Epithelial cell of prostate (primary cell): ENCODE measurements at regions not wholly inside any gene's neighbourhood (a gene's known extent, or its start where the extent isn't known, plus 50 kb on each side); places are given as distances from the start of the nearest gene placed in this dataset.
"Not testable (repeated sequence)": the region's sequence is repeated elsewhere in the genome, so short reads cannot be mapped to it uniquely, and the experiment has no call there.

Experiments used
- DNase-seq: peaks from one replicate; pipeline ENCODE4 v3.0.0-alpha.2; 2011; ENCODE audit warnings: low read depth, low spot score
- H3K27ac ChIP-seq: fragments of 450-650 bp; 2 replicates; pipeline ENCODE4 v1.5.1; 2017; ENCODE audit warnings: mild to moderate bottlenecking

DNA sequence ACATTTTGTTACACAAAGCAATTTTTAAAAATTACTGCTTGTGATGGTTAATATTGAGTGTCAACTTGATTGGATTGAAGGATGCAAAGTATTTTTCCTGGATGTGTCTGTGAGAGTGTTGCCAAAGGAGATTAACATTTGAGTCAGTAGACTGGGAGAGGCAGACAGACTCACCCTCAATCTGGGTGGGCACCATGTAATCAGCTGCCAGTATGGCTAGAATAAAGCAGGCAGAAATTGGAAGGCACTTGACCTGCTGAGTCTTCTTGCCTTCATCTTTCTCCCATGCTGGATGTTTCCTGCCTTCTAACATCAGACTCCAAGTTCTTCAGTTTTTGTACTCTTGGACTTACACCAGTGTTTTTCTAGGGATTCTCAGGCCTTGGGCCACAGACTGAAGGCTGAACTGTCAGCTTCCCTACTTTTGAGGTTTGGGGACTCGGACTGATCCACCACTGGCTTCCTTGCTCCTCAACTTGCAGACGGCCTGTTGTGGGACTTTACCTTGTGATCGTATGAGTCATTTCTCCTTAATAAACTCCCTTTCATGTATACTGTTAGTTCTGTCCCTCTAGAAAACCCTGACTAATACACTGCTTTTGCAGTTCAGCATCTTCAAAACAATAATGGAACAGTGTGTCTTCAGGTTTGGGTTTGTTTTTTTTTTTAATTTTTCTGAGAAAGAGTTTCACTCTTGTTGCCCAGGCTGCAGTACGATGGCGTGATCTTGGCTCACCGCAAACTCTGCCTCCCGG is 244.1 kb upstream of the SEMA3C start:
- DNase-seq = peak; percentile 24

DNA sequence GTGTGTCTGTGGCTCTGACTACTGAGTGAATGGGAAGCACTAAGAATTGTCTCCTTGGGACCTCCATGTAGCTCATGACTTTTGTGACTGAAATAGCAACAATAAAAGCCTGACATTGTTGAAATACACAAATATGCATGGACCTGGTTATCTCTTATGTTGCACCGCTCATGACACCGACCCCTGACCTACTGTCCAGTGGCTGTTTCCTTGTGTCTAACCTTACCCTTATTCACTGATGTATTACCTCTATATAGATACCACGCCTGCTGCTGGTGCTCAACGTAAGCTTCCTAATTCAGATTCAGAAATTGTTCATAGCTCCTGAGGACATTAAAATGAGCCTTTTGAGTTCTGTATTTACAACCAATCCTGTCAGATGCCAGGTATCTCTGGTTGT is 243.4 kb upstream of the SEMA3C start:
- H3K27ac ChIP-seq = no peak overlapping the region

More for the DNA sequence above, 244.1 kb upstream of the SEMA3C start:
- no peak overlapping the region for H3K27ac ChIP-seq

DNA sequence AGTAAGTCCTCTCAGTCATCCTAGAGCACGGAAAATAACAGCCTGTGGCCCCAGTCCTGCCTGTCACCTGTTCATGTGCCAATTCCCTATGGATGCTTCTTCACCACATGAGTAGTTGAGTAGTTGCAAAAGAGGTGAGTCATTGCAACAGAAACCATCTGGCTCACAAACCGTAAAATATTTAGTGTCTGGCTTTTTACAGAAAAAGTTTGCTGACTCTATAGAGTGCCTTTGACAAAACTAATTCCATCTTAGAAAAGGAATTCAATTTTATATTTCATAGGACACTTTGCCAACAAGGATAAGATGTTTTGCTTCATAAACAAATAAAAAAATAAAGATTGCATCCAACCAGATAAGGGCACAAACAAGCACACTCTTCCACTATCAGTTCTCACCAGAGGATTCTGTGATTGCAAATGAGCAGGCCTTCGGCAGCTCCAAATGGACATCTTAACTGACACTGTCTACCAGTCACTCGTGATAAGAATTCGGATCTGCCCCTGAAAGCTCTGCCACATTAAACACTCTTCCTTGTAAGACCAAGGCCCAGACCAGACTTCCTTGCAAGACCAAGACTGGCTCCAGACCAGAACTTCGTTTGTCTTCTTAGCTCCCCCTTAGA is 242.7 kb upstream of the SEMA3C start:
- DNase-seq = peak; percentile 85
- no peak overlapping the region for H3K27ac ChIP-seq

More for the DNA sequence above, 243.4 kb upstream of the SEMA3C start:
- DNase-seq = no peak

DNA sequence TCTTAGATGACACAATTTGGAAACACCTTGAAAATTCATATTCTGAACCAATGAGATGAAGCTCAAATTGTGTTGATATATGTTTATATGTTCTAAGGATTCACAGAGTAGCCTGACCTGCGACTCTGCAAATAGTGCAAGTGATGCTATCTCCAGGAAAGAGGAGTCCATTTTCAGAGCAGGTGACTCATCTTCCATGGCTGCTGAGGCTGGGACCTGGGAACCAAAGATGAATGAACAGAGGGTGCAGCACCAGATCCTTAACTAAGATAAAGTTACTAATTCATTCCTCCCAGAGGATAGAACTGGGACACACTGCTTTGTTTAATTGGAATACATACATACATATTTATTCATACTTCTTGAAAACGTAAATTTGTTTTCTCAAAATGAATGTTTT is 240.6 kb upstream of the SEMA3C start:
- DNase-seq = peak; percentile 20
- H3K27ac ChIP-seq = no peak overlapping the region

DNA sequence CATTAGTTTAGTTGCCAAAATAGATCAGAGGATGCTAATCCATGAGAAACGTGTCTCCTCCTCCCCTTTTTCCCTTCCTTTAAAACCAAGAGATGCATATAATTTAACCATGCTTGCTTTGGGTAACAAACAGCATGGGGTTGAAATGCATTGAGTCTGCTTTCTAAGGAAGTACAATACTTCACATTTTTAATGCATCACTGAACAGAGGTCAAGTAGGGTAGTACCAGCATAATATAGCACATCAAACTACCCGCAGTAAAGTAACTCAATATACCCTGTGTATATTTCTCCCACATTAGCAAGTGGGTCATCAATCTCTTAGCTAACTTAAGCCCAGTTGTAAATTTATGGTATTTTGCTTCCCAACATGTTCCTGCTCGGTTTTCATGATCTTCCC is 239.3 kb upstream of the SEMA3C start:
- no peak for DNase-seq
- H3K27ac ChIP-seq = no peak overlapping the region

DNA sequence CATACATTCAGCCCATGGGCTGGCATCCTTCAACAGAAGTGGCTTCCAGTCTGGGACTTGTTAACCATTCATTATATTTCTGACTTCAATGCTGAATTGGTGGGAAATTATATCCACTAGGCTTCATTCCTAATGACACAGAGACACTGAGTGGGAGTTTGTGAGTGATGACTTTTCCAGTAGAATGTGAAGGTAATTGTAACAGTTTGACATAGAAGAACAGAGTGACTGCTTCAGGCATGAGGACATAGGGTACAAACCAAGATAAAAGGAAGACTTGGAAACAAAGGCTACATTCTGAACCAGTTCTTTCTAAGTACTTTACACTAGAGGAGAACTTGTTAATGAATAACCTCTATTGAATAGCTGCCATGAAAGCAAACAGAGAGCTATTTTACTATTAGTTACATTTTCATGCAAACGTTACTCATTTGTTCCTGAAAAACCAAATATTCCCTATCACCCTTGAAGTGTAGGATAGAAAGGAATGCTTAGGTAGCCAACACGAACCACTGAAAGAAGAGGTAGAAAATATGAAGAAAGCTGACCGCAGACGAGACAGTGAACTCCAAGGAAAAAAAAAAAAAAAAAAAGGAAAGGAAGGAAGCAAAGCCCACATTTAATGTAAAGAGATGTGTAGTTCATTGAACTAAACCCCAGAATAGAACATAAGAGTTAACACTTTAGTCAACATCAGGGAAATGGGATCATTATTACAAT is 237.0 kb upstream of the SEMA3C start:
- peak; percentile 31 for DNase-seq
- H3K27ac ChIP-seq = peak overlapping the region; percentile 45

DNA sequence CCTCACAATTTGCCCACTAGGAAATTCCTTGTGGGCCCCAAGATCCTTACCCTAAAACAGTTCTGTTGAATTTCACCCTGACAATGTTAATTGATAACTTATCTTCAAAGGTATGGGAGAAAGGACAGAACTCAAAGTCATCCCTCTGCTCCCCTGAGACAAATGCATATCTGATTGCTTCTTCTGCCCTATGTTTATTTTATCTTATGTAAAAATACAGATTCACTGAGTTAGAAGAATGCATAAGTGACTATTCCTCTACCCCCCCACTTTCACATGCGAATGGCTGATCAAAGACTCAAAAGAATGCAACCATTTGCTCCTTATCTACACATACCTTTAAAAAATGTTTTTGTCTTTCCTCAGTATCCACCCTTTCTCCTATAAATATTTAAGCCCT is 235.7 kb upstream of the SEMA3C start:
- no peak overlapping the region for H3K27ac ChIP-seq
- DNase-seq = no peak

DNA sequence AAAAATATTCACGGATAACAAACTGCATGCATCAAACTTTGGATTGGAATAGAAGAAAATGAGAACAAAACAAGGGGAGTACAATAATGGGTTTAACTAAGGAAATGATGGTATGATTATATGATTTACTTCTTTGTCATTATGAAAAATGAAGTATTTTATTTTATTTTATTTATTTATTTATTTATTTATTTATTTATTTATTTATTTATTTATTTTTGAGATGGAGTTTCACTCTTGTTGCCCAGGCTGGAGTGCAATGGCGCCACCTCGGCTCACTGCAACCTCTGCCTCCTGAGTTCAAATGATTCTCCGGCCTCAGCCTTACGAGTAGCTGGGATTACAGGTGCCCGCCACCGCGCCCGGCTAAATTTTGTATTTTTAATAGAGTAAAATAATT is 234.1 kb upstream of the SEMA3C start:
- not testable (repeated sequence) for DNase-seq, H3K27ac ChIP-seq

DNA sequence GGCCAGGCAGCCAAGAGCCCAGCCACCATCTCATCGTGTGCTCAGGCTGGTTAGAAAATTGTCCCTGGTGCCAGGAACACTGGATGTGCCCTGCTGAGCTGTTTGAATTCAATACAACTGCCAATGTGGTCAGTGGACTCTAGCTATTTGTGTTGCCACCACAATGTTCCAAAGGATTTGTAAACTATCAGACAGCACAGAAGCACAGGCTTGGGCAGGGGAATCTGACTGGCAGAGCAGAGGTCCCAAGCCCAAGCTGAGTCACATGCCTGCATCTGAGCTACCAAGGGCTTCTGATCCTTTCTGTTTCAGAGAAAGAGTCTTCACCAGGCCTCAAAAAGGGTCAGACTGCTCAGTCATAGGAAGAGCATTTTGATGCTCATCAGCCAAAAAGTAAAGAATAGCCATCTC is 232.1 kb upstream of the SEMA3C start:
- no peak overlapping the region for H3K27ac ChIP-seq
- DNase-seq = no peak

DNA sequence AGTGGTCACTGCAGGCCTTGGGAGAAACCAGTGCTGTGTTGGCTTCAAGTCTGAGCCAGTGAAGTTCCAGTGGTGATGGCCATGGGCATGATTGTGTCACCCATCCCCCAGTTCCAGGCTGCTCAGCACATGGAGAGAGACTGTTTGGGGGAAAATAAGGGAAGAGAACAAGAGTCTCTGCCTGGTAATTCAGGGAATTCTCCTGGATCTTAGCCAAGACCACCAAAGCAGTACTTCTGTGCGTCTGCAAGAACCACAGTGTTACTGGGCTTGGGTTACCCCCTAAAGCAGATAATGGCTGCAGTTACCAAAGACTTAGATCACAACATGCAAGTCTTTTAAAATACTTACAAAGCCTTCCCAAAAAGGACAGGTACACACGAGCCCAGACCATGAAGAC is 225.0 kb upstream of the SEMA3C start:
- no peak overlapping the region for H3K27ac ChIP-seq
- DNase-seq = no peak

DNA sequence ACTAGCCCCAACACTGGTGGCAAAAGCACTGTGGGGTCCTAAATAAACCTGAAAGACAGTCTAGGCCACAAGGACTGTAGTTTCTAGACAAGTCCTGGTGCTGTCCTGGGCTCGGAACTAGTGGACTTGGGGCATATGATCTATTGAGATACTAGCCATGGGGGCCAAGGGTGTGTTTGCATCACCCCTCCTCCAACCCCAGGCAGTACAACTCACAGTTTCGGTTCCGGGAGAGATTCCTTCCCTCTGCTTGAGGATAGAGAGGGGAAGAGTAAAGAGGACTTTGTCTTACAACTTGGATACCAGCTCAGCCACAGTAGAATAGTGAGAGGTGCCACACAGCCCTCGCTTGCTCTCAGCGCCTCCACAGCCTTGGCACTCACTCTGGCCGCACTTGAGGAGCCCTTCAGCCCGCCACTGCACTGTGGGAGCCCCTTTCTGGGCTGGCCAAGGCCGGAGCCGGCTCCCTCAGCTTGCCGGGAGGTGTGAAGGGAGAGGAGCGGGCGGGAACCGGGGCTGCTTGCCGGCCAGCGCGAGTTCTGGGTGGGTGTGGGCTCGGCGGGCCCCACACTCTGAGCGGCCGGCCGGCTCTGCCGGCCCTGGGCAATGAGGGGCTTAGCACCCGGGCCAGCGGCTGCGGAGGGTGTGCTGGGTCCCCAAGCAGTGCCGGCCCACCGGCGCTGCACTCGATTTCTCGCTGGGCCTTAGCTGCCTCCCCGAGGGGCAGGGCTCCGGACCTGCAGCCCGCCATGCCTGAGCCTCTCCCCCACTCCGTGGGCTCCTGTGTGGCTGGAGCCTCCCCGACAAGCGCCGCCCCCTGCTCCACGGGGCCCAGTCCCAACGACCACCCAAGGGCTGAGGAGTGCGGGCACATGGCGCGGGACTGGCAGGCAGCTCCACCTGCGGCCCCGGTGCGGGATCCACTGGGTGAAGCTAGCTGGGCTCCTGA is 222.7 kb upstream of the SEMA3C start:
- not testable (repeated sequence) for H3K27ac ChIP-seq, DNase-seq

DNA sequence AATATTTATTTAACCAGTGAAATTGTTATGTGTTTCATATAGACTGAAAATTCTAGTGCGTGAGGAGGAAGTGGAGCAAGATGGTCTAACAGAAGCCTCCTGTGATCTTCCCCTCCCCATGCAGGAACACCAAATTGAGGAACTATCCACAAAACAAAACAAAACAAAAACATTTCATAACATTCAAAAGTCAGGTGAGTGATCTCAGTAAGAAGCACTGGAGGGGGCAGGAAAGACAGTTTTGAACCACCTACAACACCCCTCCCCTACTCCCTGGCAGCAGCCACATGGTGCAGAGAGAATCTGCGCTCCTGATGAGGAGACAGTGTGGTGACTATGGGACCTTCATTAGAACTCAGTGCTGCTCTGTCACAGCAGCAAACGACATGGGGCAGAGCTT is 221.9 kb upstream of the SEMA3C start:
- H3K27ac ChIP-seq = no peak overlapping the region
- DNase-seq = no peak

DNA sequence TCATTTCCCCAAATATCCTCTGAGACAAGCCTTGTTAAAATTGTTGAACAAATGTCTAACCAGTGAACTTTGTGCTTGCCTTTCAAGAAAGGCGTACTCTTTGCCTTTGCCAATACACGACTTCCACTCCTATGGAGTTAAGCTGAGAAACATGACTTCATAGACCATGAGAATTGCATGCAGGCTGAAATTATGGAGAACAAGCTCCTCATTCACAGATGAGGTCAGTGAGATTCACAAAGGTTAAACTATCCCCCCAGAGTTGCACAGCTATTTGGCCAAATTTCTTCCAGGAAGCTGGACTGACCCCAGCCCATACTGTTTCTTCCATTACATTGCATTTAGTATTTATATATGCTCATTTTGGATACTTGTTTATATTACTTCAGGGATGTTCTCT is 221.4 kb upstream of the SEMA3C start:
- H3K27ac ChIP-seq = no peak overlapping the region
- no peak for DNase-seq

DNA sequence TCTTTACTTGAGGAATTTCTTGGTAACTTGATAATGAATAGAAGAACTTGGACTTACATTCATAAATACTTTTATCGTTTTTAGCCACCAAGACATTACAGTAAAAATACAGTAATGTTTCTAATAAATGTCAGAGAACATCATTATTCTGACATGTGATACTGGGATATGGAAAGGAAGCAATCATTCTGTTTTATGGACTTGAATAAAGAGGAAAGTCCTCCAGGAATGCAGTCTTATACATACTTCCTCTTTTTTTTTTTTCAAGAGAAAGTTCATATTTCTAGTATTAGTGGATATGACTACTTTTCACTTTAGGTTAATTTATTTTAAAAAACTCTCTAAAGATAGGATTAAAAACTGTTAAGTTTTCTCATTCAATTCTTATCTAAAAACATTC is 220.0 kb upstream of the SEMA3C start:
- DNase-seq = no peak
- no peak overlapping the region for H3K27ac ChIP-seq

DNA sequence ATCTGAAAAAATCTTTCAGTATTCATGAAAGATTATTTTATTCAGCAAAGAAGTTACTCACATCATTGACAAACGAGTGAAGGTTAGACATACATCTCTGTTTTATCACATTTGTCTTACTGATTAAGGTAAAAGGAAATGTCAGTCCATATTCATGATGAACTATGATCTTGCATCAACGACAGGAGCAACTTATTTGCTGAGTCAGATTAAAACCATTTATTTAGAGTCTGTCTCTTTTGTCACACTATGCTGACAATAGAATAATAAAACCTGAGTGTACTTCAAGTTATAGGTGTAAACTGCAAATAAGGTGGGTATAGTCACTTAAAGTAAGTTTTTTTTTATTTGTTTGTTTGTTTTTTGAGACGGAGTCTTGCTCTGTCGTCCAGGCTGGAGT is 216.5 kb upstream of the SEMA3C start:
- no peak for DNase-seq
- H3K27ac ChIP-seq = no peak overlapping the region

DNA sequence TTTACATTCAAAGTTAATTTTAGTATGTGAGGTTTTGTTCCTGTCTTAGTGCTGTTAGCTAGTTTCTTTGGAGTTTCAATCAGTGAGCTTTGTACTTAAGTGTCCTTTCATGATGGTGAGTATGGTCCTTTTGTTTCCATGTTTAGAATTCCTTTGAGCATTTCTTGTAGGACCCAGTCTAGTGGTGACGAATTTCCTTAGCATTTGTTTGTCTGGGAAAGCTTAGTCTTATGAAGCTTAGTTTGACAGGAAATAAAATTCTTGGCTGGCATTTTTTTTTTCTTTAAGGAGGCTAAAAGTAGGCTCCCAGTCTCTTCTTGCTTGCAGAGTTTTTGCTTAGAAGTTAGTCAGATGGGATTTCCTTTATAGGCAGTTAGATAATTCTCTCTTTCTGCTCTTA is 209.2 kb upstream of the SEMA3C start:
- DNase-seq = no peak
- no peak overlapping the region for H3K27ac ChIP-seq

DNA sequence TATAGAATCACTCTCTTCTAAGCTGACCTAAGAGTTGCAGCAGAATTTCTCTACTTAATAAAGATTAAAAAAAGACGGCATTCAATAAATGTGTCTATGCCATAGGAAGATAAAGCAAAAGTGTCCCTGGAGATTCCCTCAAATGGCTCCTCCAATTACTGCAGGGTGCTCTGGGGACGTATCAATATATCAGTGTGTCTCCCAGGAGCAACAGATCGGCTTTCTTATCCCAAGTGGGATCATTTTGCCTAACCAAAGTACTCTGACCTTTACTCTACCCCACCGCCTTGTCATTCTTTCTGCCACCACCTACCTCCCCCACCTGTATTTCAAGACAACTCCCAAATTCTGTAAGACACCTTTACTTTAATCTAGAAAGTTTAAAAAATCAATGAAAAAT is 202.0 kb upstream of the SEMA3C start:
- no peak overlapping the region for H3K27ac ChIP-seq
- DNase-seq = no peak

DNA sequence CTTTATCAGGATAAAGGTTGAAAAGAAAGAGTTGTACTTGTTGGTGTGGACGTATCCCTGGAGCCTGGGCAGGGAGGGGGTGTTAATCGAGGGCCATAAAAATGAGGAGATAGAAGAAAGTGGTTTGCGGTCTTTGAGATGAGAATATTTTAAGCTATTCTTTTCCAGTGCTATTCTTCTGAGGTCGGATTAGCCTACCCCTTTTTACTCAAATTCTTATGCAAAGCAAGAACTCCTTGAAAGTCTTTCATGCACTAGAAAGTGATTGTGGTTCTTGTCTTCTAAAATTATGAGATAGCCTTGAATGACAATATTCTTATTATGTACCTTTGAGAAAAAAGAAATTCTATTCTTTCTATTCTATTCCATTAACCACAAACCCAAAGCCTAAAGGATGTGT is 201.3 kb upstream of the SEMA3C start:
- DNase-seq = no peak
- no peak overlapping the region for H3K27ac ChIP-seq

DNA sequence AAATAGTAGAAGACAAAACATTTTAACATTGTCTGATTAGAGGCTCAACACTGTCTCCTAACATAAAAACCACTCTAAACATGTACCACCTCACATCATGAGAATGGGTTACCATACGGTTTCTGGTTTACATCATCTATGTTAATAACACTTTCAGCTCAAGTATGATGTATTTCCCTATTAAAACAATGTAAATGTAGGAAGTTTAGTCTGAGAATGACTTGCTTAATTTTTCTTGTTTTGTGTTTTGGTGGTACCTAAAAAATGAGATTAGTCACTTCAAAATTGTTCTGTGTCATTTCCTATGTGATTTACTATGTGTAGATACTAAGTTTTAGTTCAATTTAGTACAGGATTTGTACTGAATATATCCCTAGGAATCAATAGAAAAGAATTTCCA is 195.8 kb upstream of the SEMA3C start:
- no peak for DNase-seq
- H3K27ac ChIP-seq = no peak overlapping the region

DNA sequence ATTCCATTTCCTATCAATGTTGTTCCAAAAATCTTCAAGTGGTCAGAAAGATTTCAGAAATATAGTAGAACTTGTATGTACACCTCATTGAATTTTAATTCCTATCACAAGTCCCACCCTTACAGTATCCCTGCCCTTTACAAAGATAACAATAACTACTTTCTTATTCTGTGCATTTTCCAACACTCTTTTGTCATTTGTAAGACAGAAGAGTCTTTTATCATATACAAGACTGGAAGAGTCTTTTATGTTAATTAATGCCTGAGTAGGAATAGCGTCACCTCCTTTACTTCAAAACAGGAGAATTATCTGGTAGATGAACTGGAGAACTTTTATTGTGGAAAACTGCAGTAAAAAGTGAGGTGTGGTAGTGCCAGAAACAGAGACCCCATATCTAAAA is 193.9 kb upstream of the SEMA3C start:
- no peak for DNase-seq
- H3K27ac ChIP-seq = no peak overlapping the region
